NB4 (cell line): ENCODE measurements at regions not wholly inside any gene's neighbourhood (a gene's known extent, or its start where the extent isn't known, plus 50 kb on each side); places are given as distances from the start of the nearest gene placed in this dataset.

Experiments used
- CTCF ChIP-seq: IDR thresholded peaks from one replicate; pipeline ENCODE4 v1.5.1; 2012; ENCODE audit warnings: low read depth, low read length
- POLR2A ChIP-seq: IDR thresholded peaks from 2 replicates; pipeline ENCODE4 v1.6.1; 2011; ENCODE audit warnings: mild to moderate bottlenecking; ENCODE audit not compliant: insufficient read length; ENCODE audit errors: extremely low read depth

- TF ChIP-seq POLR2A (no peak), CTCF (no peak)
Measured at GRCh38 chr9:33661176-33661575, 134.2 kb upstream of the PRSS3 start.
